Ishikawa (cell line): ENCODE measurements at regions not wholly inside any gene's neighbourhood (a gene's known extent, or its start where the extent isn't known, plus 50 kb on each side); places are given as distances from the start of the nearest gene placed in this dataset.

Experiments
- CEBPB ChIP-seq: IDR thresholded peaks from 2 replicates; pipeline ENCODE4 v1.6.1; 2012
- CREB1 ChIP-seq: IDR thresholded peaks from 2 replicates; pipeline ENCODE4 v1.6.1; 2012; ENCODE audit warnings: low read depth
- EGR1 ChIP-seq: IDR thresholded peaks from 2 replicates; pipeline ENCODE4 v1.6.1; 2012
- EP300 ChIP-seq: IDR thresholded peaks from 2 replicates; pipeline ENCODE4 v1.6.1; 2012; ENCODE audit warnings: borderline replicate concordance
- FOXM1 ChIP-seq: IDR thresholded peaks from 2 replicates; pipeline ENCODE4 v1.6.1; 2012; ENCODE audit warnings: low read depth, borderline replicate concordance
- NFIC ChIP-seq: IDR thresholded peaks from 2 replicates; pipeline ENCODE4 v1.6.1; 2012
- RAD21 ChIP-seq: IDR thresholded peaks from 2 replicates; pipeline ENCODE4 v1.6.1; 2012; ENCODE audit warnings: low read depth
- TAF1 ChIP-seq: IDR thresholded peaks from 2 replicates; pipeline ENCODE4 v1.6.1; 2012; ENCODE audit warnings: low read depth, mild to moderate bottlenecking
- TCF12 ChIP-seq: IDR thresholded peaks from 2 replicates; pipeline ENCODE4 v1.6.1; 2012; ENCODE audit warnings: low read depth
- TEAD4 ChIP-seq: IDR thresholded peaks from 2 replicates; pipeline ENCODE4 v1.6.1; 2012
- YY1 ChIP-seq: IDR thresholded peaks from 2 replicates; pipeline ENCODE4 v1.6.1; 2012; ENCODE audit warnings: low read depth
- ZBTB7A ChIP-seq: IDR thresholded peaks from 2 replicates; pipeline ENCODE4 v1.6.1; 2012; ENCODE audit warnings: low read depth
- TF ChIP-seq, protein P1 (sequence below): IDR thresholded peaks from 2 replicates; pipeline ENCODE4 v1.6.1; 2012
- TF ChIP-seq, protein P2 (sequence below): IDR thresholded peaks from 2 replicates; pipeline ENCODE4 v1.6.1; 2012; ENCODE audit warnings: low read depth, mild to moderate bottlenecking
- TF ChIP-seq, protein P3 (sequence below): IDR thresholded peaks from 2 replicates; pipeline ENCODE4 v1.6.1; 2012

DNA sequence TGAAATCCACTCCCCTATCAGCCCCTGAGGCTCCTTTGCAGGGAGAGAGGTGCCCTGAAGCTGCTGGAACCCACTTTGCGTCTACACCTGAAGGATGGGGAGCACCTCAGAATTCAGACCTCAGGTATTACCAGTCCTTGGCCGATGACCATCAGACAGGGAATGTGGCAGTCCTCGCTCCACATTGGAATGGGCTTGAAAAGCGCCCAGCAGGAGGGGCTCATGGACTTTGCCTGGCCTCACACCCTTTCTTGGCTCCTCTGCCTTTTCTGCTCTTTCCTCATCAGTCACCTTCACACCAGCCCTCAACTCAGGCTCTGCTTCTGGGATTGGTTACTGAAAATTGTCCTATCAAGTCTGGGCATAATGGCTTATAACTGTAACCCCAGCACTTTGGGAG lies 83.9 kb downstream of the BARX1 start:
- TF ChIP-seq TCF12: no peak
- TF ChIP-seq RAD21: peak; percentile 14; the same call in 1 of the 2 replicates

DNA sequence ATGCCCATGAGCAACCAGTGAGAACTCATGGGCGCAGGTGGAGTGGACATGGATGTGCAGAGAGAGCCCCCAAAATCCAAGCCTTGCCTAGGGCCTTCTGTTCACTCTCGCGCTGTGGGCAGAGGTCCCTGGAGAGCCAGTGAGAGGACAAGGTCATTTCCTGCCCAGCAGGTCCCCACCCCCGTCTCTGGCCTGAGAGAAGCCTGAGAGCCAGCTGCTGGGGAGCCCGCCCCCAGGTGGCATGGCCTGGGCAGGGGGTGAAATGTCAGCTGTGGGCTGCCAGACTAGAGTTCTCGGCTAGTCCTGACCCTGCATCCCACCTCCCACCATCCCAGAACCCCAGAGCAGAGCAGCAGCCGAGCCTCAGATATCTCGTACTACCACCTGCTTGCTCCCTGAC lies 85.3 kb downstream of the BARX1 start:
- TF ChIP-seq EGR1: no peak
- TF ChIP-seq, protein P1, sequence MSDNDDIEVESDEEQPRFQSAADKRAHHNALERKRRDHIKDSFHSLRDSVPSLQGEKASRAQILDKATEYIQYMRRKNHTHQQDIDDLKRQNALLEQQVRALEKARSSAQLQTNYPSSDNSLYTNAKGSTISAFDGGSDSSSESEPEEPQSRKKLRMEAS: no peak
- TF ChIP-seq FOXM1: no peak
- TF ChIP-seq CEBPB: no peak
- no peak for TF ChIP-seq TAF1
- TF ChIP-seq ZBTB7A: no peak
- TF ChIP-seq EP300: no peak
- no peak for TF ChIP-seq TEAD4
- TF ChIP-seq TCF12: no peak
- TF ChIP-seq, protein P2, sequence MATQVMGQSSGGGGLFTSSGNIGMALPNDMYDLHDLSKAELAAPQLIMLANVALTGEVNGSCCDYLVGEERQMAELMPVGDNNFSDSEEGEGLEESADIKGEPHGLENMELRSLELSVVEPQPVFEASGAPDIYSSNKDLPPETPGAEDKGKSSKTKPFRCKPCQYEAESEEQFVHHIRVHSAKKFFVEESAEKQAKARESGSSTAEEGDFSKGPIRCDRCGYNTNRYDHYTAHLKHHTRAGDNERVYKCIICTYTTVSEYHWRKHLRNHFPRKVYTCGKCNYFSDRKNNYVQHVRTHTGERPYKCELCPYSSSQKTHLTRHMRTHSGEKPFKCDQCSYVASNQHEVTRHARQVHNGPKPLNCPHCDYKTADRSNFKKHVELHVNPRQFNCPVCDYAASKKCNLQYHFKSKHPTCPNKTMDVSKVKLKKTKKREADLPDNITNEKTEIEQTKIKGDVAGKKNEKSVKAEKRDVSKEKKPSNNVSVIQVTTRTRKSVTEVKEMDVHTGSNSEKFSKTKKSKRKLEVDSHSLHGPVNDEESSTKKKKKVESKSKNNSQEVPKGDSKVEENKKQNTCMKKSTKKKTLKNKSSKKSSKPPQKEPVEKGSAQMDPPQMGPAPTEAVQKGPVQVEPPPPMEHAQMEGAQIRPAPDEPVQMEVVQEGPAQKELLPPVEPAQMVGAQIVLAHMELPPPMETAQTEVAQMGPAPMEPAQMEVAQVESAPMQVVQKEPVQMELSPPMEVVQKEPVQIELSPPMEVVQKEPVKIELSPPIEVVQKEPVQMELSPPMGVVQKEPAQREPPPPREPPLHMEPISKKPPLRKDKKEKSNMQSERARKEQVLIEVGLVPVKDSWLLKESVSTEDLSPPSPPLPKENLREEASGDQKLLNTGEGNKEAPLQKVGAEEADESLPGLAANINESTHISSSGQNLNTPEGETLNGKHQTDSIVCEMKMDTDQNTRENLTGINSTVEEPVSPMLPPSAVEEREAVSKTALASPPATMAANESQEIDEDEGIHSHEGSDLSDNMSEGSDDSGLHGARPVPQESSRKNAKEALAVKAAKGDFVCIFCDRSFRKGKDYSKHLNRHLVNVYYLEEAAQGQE: no peak
- TF ChIP-seq YY1: no peak
- TF ChIP-seq, protein P3, sequence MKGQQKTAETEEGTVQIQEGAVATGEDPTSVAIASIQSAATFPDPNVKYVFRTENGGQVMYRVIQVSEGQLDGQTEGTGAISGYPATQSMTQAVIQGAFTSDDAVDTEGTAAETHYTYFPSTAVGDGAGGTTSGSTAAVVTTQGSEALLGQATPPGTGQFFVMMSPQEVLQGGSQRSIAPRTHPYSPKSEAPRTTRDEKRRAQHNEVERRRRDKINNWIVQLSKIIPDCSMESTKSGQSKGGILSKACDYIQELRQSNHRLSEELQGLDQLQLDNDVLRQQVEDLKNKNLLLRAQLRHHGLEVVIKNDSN: no peak

DNA sequence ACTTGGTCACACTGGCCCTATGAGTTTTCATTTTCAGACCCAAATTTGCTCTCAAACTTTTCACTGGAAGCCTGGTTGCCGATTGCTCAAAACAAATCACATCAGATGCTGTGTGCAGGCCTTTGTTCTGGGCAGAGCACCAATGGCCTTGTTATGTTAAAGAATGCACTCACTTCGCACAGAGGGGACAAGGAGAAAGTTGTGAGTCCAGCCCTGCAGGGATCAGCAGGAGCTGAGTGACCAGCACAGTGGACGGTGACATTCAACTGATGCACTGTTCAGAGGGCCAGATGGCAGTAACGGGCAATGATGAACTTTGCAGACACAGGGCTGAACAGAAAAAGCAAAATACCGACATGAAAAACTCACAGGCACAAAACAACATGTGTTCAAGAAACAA lies 86.1 kb downstream of the BARX1 start:
- TF ChIP-seq YY1: no peak
- TF ChIP-seq EGR1: no peak
- TF ChIP-seq, protein P3: no peak
- TF ChIP-seq, protein P1: no peak
- no peak for TF ChIP-seq TAF1
- no peak for TF ChIP-seq CREB1
- no peak for TF ChIP-seq EP300
- TF ChIP-seq, protein P2: no peak
- TF ChIP-seq CEBPB: no peak
- no peak for TF ChIP-seq FOXM1
- TF ChIP-seq RAD21: no peak
- no peak for TF ChIP-seq TCF12
- no peak for TF ChIP-seq NFIC
- no peak for TF ChIP-seq ZBTB7A
- no peak for TF ChIP-seq TEAD4

DNA sequence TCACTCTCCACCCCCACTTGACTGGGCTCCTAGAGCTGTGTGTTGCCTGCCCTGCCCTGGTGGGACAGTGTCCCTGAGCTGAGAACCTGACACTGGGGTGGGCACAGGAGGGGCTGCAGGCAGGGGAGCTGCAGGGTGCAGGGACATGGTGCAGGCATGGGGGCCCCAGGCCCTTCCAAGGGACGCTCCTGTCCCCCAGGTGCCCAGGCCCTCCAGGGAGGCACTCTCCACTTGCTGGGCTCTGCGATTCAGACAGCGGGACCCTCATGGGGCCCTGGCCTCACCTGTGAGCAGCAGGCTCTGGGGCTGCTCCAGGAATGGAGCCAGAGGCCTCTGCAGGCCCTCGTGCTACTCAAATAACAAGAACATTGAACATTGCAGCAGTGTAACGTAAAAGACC lies 89.4 kb downstream of the BARX1 start:
- no peak for TF ChIP-seq NFIC
- no peak for TF ChIP-seq RAD21
- TF ChIP-seq, protein P1: no peak
- no peak for TF ChIP-seq TCF12
- TF ChIP-seq EGR1: no peak
- TF ChIP-seq ZBTB7A: no peak
- TF ChIP-seq, protein P2: no peak
- no peak for TF ChIP-seq FOXM1
- no peak for TF ChIP-seq YY1
- TF ChIP-seq EP300: no peak
- TF ChIP-seq, protein P3: no peak

DNA sequence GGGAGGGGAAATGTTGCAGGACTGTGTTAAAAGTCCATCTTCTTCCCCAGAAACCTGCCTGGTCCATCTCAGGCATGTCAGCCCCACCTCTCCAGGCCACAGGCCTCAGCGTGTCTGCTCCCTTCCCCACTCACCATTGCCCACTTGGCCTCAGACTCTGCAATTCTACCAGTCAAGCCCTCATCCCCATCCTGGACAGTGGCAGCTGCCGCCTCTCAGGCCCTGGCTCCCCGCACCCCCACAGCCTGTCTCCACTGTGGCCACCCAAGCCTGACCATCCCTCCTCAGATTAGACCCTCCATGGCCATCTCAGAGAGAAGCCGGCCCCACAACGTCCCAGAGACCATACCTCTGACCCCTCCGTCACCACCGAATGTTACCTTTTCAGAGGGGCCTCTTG lies 89.9 kb downstream of the BARX1 start:
- TF ChIP-seq, protein P2: no peak
- no peak for TF ChIP-seq NFIC
- no peak for TF ChIP-seq EGR1
- no peak for TF ChIP-seq TEAD4
- no peak for TF ChIP-seq EP300
- no peak for TF ChIP-seq RAD21
- TF ChIP-seq FOXM1: no peak
- TF ChIP-seq, protein P1: no peak
- no peak for TF ChIP-seq CEBPB
- TF ChIP-seq ZBTB7A: no peak
- TF ChIP-seq CREB1: no peak
- TF ChIP-seq, protein P3: no peak
